ENCODE measurements at regions not wholly inside any gene's neighbourhood (a gene's known extent, or its start where the extent isn't known, plus 50 kb on each side); places are given as distances from the start of the nearest gene placed in this dataset.

- TF ChIP-seq CTCF (conservative IDR thresholded peaks at IDR 0.05 in 1 of 2, IDR thresholded peaks at IDR 0.05 in 1 of 2; ENCODE audit: low read depth in 1 of 2, low read length in 2 of 2) (no peak), EZH2 (IDR thresholded peaks at IDR 0.05; ENCODE audit: low read length, missing control alignments) (no peak)
These were observed 182.1 kb upstream of the DAB1 start for GRCh38 chr1:57605933-57606332.
